ENCODE measurements at regions not wholly inside any gene's neighbourhood (a gene's known extent, or its start where the extent isn't known, plus 50 kb on each side); places are given as distances from the start of the nearest gene placed in this dataset.

GRCh38 chr3:22901684-22902083, 301.4 kb upstream of the UBE2E2 start:
- TF ChIP-seq TAF1 (IDR thresholded peaks at IDR 0.05; ENCODE audit: borderline replicate concordance, insufficient read depth, low read length) (no peak), POLR2AphosphoS5 (IDR thresholded peaks at IDR 0.05; ENCODE audit: low read depth, low read length) (no peak), FOXP2 (optimal IDR thresholded peaks at IDR 0.05; ENCODE audit: borderline replicate concordance, extremely low read depth, extremely low read length, insufficient read depth) (no peak)
